ENCODE measurements at regions not wholly inside any gene's neighbourhood (a gene's known extent, or its start where the extent isn't known, plus 50 kb on each side); places are given as distances from the start of the nearest gene placed in this dataset.

- TF ChIP-seq CTCF (conservative IDR thresholded peaks at IDR 0.05; ENCODE audit: low read length) (no peak), EZH2phosphoT487 (IDR thresholded peaks at IDR 0.05; ENCODE audit: borderline replicate concordance, low read depth, low read length) (no peak)
Observed at GRCh38 chr12:61385771-61386170, 874.4 kb upstream of the USP15 start.

Measured in OCI-LY7 (cell line).